Naive thymus-derived CD4-positive, alpha-beta T cell (primary cell): ENCODE measurements at regions not wholly inside any gene's neighbourhood (a gene's known extent, or its start where the extent isn't known, plus 50 kb on each side); places are given as distances from the start of the nearest gene placed in this dataset.

Experiments used
- ATAC-seq: fragments of 150-1000 bp; cut with Tn5 transposase; 2 replicates; pipeline ENCODE4 v1.10.0; 2021; ENCODE audit warnings: mild to moderate bottlenecking, moderate library complexity
- CTCF ChIA-PET: fragments of 350-600 bp; sonication (Branson Sonifier 250); formaldehyde crosslinking; loops from one replicate; lab custom pipeline; 2021; ENCODE audit warnings: antibody characterized with exemption; lab: Charles Lee
- POLR2A ChIA-PET: fragments of 350-600 bp; sonication (Branson Sonifier 250); formaldehyde crosslinking; loops from one replicate; lab custom pipeline; 2021; ENCODE audit warnings: antibody characterized with exemption, inconsistent platforms; lab: Charles Lee
- DNase-seq, 9 donors: peaks; one replicate each; pipeline versions ENCODE4 v3.0.0 to v3.0.0-alpha.2; 2020 to 2022; ENCODE audit warnings: mixed read lengths in 1 of 9
- H3K27ac ChIP-seq: one replicate; pipeline ENCODE4 v1.7.0; 2013; ENCODE audit warnings: mild to moderate bottlenecking, low read depth, low read length, moderate library complexity
- H3K27me3 ChIP-seq, 2 donors: one replicate each; pipeline ENCODE4 v1.7.0; 2013; ENCODE audit warnings: low read length in 2 of 2, mild to moderate bottlenecking in 2 of 2, moderate library complexity in 2 of 2; ENCODE audit not compliant: control insufficient read depth in 2 of 2, insufficient read depth in 2 of 2
- H3K36me3 ChIP-seq, 3 experiments: 1 replicate in 2 of 3; 2 replicates in 1 of 3; pipeline ENCODE4 v1.7.0; 2013; ENCODE audit warnings: low read length in 3 of 3, mild to moderate bottlenecking in 3 of 3, moderate library complexity in 1 of 3; ENCODE audit not compliant: insufficient read depth in 3 of 3, control insufficient read depth in 2 of 3
- H3K4me1 ChIP-seq, 2 donors: one replicate each; pipeline ENCODE4 v1.7.0; 2013; ENCODE audit warnings: low read length in 2 of 2, mild to moderate bottlenecking in 2 of 2, moderate library complexity in 1 of 2; ENCODE audit not compliant: control insufficient read depth in 2 of 2, insufficient read depth in 2 of 2
- H3K4me3 ChIP-seq: 2 replicates; pipeline ENCODE4 v1.7.0; 2013; ENCODE audit warnings: mild to moderate bottlenecking, low read length
- H3K9me3 ChIP-seq, 3 experiments: 1 replicate in 2 of 3; 2 replicates in 1 of 3; pipeline ENCODE4 v1.7.0; 2013; ENCODE audit warnings: low read length in 3 of 3; ENCODE audit not compliant: control insufficient read depth in 2 of 3
- H3K27ac Mint-ChIP-seq, 9 donors: one replicate each; pipeline ENCODE4 v1.8.0; 2020 to 2022; ENCODE audit warnings: mixed read lengths in 9 of 9, mild to moderate bottlenecking in 8 of 9, moderate library complexity in 5 of 9, inconsistent platforms in 2 of 9
- H3K27me3 Mint-ChIP-seq, 5 donors: one replicate each; pipeline ENCODE4 v1.8.0; 2021 to 2022; ENCODE audit warnings: mixed read lengths in 5 of 5, mild to moderate bottlenecking in 1 of 5
- H3K36me3 Mint-ChIP-seq, 5 donors: one replicate each; pipeline ENCODE4 v1.8.0; 2020 to 2022; ENCODE audit warnings: mixed read lengths in 5 of 5, mild to moderate bottlenecking in 3 of 5, inconsistent platforms in 1 of 5
- H3K4me1 Mint-ChIP-seq, 7 donors: one replicate each; pipeline ENCODE4 v1.8.0; 2020 to 2022; ENCODE audit warnings: mixed read lengths in 7 of 7, mild to moderate bottlenecking in 3 of 7, inconsistent platforms in 1 of 7
- H3K4me3 Mint-ChIP-seq, 10 donors: one replicate each; pipeline ENCODE4 v1.8.0; 2020 to 2022; ENCODE audit warnings: mild to moderate bottlenecking in 10 of 10, mixed read lengths in 10 of 10, moderate library complexity in 6 of 10, inconsistent platforms in 2 of 10
- H3K9me3 Mint-ChIP-seq, 11 donors: one replicate each; pipeline ENCODE4 v1.8.0; 2020 to 2022; ENCODE audit warnings: mixed read lengths in 11 of 11, mild to moderate bottlenecking in 4 of 11, inconsistent platforms in 1 of 11, moderate library complexity in 1 of 11
- intact Hi-C, 2 donors: fragments of 100-400 bp; cut with micrococcal nuclease; formaldehyde crosslinking; loops; one replicate each; pipeline ENCODE4 v1.15.1; 2023

DNA sequence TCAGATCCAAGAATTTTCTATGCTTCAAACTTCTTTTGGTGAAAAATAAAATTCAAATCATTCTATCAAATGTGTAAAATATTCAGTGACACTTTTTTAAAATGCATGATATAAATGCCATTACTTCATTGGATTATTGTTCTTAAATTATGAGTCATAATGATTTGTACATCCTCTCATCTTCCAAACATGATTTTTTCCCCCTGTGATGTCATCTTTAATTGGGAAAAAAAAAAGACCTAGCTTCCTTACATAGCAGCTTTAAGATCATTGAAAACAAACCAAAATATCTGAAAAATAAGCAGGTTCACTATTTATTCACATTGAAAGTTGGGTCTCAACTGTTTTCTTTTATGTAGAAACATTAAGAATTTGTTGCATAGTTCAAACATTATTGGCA lies 1549.4 kb downstream of the LRRC4C start:
- H3K36me3 Mint-ChIP-seq: no peaks in the 10 kb centered on the region
- no peak for DNase-seq
- CTCF ChIA-PET: no interaction called here
- H3K4me1 ChIP-seq: no peaks in the 10 kb centered on the region
- no peak overlapping the region for H3K27ac Mint-ChIP-seq
- H3K36me3 ChIP-seq: no peaks in the 10 kb centered on the region
- intact Hi-C loops: no loop called here
- H3K4me3 ChIP-seq: no peak overlapping the region
- H3K27me3 ChIP-seq: no peaks in the 10 kb centered on the region
- ATAC-seq: no peak
- POLR2A ChIA-PET: no interaction called here
- peaks cover 2 to 26% (median 13%) of the 10 kb centered on the region in 11 donors for H3K9me3 Mint-ChIP-seq
- H3K27ac ChIP-seq: no peak overlapping the region
- H3K4me1 Mint-ChIP-seq: no peaks in the 10 kb centered on the region
- H3K4me3 Mint-ChIP-seq: no peak overlapping the region
- no peaks in the 10 kb centered on the region for H3K27me3 Mint-ChIP-seq
- H3K9me3 ChIP-seq: no peaks in the 10 kb centered on the region

DNA sequence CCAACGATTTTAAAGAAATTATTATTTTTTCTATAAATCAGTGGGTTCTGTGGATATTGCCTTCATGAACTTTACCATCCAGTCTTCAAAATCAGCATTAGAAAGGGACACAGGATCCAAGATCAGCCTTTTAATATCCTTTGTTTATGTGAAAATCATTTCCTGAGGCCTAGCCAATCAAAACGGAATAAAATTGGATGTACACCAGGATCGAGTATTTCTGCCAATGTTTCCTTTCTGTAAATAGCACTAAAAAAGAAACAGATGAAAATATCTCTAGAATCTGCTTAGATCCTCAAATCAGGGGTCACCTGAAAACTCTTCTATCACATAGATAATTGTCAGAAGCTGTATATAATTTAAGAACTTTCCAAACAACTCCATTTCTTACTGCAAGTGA lies 1598.5 kb downstream of the LRRC4C start:
- Histone ChIP-seq H3K9me3 (no peaks in the 10 kb centered on the region), H3K4me3 (no peak overlapping the region), H3K27me3 (no peaks in the 10 kb centered on the region), H3K36me3 (no peaks in the 10 kb centered on the region), H3K4me1 (no peaks in the 10 kb centered on the region), H3K27ac (no peak overlapping the region)
- ATAC-seq (no peak), DNase-seq (no peak)
- POLR2A ChIA-PET: no interaction called here
- no peak overlapping the region for H3K27ac Mint-ChIP-seq
- H3K4me3 Mint-ChIP-seq: no peak overlapping the region
- CTCF ChIA-PET: no interaction called here
- H3K36me3 Mint-ChIP-seq: no peaks in the 10 kb centered on the region
- H3K4me1 Mint-ChIP-seq: no peaks in the 10 kb centered on the region
- intact Hi-C loops: no loop called here
- no peaks in the 10 kb centered on the region for H3K27me3 Mint-ChIP-seq
- H3K9me3 Mint-ChIP-seq: peaks cover 3 to 41% (median 10%) of the 10 kb centered on the region in 11 donors

DNA sequence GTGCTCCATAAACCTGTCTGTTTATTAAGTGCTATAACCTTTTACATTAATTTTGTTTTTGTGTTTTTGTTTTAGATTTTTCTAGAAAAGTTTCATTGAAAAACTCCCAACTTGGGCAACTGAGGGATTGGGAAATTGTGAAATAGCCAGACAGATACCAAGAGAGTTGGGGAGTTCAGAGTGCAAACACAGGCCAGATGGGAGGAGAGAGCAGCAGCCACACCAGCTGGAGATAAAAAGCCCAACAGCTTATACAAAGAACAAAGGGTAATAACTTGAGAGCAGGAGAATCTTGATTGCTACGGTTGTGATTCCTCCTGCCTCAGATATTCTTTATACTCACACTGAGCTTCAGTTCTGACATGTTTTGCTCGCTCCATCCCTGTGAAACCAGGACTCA lies 1642.2 kb downstream of the LRRC4C start:
- no peak overlapping the region for H3K4me3 ChIP-seq
- peaks cover 0 to 5% (median 0%) of the 10 kb centered on the region in 3 experiments for H3K9me3 ChIP-seq
- H3K4me1 Mint-ChIP-seq: no peaks in the 10 kb centered on the region
- peaks cover 0 to 7% (median 0%) of the 10 kb centered on the region in 5 donors for H3K36me3 Mint-ChIP-seq
- H3K4me1 ChIP-seq: no peaks in the 10 kb centered on the region
- no peak overlapping the region for H3K4me3 Mint-ChIP-seq
- H3K27me3 Mint-ChIP-seq: no peaks in the 10 kb centered on the region
- intact Hi-C loops: no loop called here
- DNase-seq (no peak), ATAC-seq (no peak)
- ChIA-PET POLR2A (no interaction called here), CTCF (no interaction called here)
- peaks cover 6 to 71% (median 38%) of the 10 kb centered on the region in 11 donors for H3K9me3 Mint-ChIP-seq
- no peak overlapping the region for H3K27ac Mint-ChIP-seq
- no peaks in the 10 kb centered on the region for H3K27me3 ChIP-seq
- H3K36me3 ChIP-seq: no peaks in the 10 kb centered on the region
- no peak overlapping the region for H3K27ac ChIP-seq

DNA sequence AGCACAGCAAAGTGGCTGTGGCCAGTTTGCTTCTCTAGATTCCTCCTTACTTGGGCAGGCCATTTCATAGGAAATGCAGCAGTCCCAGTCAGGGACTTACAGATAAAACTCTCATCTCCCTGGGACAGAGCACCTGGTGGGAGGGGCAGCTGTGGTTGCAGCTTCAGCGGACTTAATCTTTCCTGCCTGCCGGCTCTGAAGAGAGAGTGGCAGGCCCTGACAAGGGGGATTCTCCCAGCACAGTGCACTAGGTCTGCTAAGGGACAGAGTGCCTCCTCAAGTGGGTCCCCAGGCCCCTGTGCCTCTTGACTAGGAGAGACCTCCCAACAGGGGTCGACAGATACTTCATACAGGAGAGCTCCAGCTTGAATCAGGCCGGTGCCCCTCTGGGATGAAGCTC lies 1649.1 kb downstream of the LRRC4C start:
- Mint-ChIP-seq H3K4me1 (no peaks in the 10 kb centered on the region), H3K9me3 (peaks cover 9 to 59% (median 28%) of the 10 kb centered on the region in 11 donors), H3K4me3 (no peak overlapping the region), H3K27me3 (no peaks in the 10 kb centered on the region), H3K36me3 (peaks cover 0 to 3% (median 0%) of the 10 kb centered on the region in 5 donors), H3K27ac (no peak overlapping the region)
- Histone ChIP-seq H3K4me3 (no peak overlapping the region), H3K27me3 (no peaks in the 10 kb centered on the region), H3K27ac (no peak overlapping the region), H3K9me3 (peaks cover 0 to 15% (median 0%) of the 10 kb centered on the region in 3 experiments), H3K36me3 (no peaks in the 10 kb centered on the region), H3K4me1 (no peaks in the 10 kb centered on the region)
- ChIA-PET POLR2A (no interaction called here), CTCF (no interaction called here)
- intact Hi-C loops: no loop called here
- DNase-seq (no peak), ATAC-seq (no peak)

DNA sequence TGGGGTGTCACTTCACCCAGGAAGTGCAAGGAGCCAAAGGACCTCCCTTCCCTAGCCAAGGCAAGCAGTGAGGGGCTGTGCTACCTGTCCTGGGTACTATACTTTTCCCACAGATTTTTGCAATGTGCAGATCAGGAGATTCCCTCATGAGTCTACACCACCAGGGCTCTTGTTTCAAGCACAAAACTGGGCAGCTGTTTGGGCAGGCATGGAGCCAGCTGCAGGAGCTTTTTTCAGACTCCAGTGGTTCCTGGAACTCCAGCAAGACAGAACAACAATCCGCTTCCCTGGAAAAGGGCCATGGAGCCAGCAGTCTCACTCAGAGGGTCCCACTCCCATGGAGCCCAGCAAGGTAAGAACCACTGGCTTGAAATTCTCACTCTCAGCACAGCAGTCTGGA lies 1649.6 kb downstream of the LRRC4C start:
- POLR2A ChIA-PET: no interaction called here
- Mint-ChIP-seq H3K27ac (no peak overlapping the region), H3K4me1 (no peaks in the 10 kb centered on the region), H3K27me3 (no peaks in the 10 kb centered on the region), H3K36me3 (peaks cover 0 to 3% (median 0%) of the 10 kb centered on the region in 5 donors), H3K4me3 (no peak overlapping the region), H3K9me3 (peaks cover 6 to 54% (median 25%) of the 10 kb centered on the region in 11 donors)
- no peaks in the 10 kb centered on the region for H3K27me3 ChIP-seq
- peaks cover 0 to 15% (median 0%) of the 10 kb centered on the region in 3 experiments for H3K9me3 ChIP-seq
- H3K27ac ChIP-seq: no peak overlapping the region
- H3K36me3 ChIP-seq: no peaks in the 10 kb centered on the region
- CTCF ChIA-PET: no interaction called here
- H3K4me1 ChIP-seq: no peaks in the 10 kb centered on the region
- ATAC-seq (no peak), DNase-seq (no peak)
- H3K4me3 ChIP-seq: no peak overlapping the region
- intact Hi-C loops: no loop called here

DNA sequence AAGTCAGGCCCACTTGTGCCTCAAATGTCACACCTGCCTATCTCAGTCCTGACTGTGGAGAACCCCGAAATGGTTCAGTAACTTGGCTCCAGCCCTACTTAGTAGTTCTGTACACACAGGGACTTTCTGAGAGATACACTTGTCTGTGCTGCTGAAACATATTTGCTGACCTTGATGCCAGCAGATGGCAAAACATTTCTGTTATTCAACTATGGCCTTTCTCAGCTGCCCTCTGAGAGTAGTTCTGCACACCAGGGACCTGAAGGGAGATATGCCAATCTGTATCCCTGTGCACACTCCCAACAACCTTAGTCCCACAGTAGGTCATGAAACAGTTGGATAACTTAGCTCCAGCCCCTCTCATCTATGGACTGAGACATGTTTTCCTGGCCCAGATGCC lies 1651.5 kb downstream of the LRRC4C start:
- H3K4me1 Mint-ChIP-seq: no peaks in the 10 kb centered on the region
- Histone ChIP-seq H3K4me3 (no peak overlapping the region), H3K27me3 (no peaks in the 10 kb centered on the region), H3K9me3 (peaks cover 0 to 15% (median 0%) of the 10 kb centered on the region in 3 experiments), H3K36me3 (no peaks in the 10 kb centered on the region), H3K4me1 (no peaks in the 10 kb centered on the region), H3K27ac (no peak overlapping the region)
- POLR2A ChIA-PET: no interaction called here
- ATAC-seq (no peak), DNase-seq (no peak)
- peaks cover 0 to 3% (median 0%) of the 10 kb centered on the region in 5 donors for H3K36me3 Mint-ChIP-seq
- no peak overlapping the region for H3K27ac Mint-ChIP-seq
- H3K4me3 Mint-ChIP-seq: no peak overlapping the region
- intact Hi-C loops: no loop called here
- H3K27me3 Mint-ChIP-seq: no peaks in the 10 kb centered on the region
- peaks cover 9 to 42% (median 18%) of the 10 kb centered on the region in 11 donors for H3K9me3 Mint-ChIP-seq
- CTCF ChIA-PET: no interaction called here

DNA sequence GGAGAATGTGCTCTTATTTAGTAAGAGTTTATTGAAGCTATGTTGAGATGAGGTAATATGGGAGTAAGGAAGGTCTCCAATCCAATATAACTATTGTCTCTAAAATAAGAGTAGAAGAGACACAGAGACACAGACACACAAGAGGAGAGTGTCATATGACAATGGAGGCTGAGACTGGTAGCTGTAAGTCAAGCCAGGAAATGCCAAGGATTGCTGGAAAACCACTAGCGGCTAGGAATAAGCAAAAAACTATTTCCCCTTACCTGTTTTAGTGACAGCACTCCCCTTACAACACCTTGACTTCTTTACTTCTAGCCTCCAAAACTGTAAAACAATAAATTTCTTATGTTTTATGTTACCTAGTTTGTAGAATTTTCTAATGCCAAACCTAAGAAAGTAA lies 1652.8 kb downstream of the LRRC4C start:
- no peak for DNase-seq
- H3K27ac ChIP-seq: no peak overlapping the region
- Mint-ChIP-seq H3K4me3 (no peak overlapping the region), H3K27ac (no peak overlapping the region), H3K4me1 (no peaks in the 10 kb centered on the region), H3K36me3 (peaks cover 0 to 3% (median 0%) of the 10 kb centered on the region in 5 donors), H3K9me3 (peaks cover 7 to 36% (median 12%) of the 10 kb centered on the region in 11 donors), H3K27me3 (no peaks in the 10 kb centered on the region)
- intact Hi-C loops: no loop called here
- H3K36me3 ChIP-seq: no peaks in the 10 kb centered on the region
- no peak for ATAC-seq
- no peaks in the 10 kb centered on the region for H3K27me3 ChIP-seq
- H3K4me1 ChIP-seq: no peaks in the 10 kb centered on the region
- peaks cover 0 to 15% (median 0%) of the 10 kb centered on the region in 3 experiments for H3K9me3 ChIP-seq
- ChIA-PET CTCF (no interaction called here), POLR2A (no interaction called here)
- H3K4me3 ChIP-seq: no peak overlapping the region
